ENCODE measurements at regions not wholly inside any gene's neighbourhood (a gene's known extent, or its start where the extent isn't known, plus 50 kb on each side); places are given as distances from the start of the nearest gene placed in this dataset.

DNA sequence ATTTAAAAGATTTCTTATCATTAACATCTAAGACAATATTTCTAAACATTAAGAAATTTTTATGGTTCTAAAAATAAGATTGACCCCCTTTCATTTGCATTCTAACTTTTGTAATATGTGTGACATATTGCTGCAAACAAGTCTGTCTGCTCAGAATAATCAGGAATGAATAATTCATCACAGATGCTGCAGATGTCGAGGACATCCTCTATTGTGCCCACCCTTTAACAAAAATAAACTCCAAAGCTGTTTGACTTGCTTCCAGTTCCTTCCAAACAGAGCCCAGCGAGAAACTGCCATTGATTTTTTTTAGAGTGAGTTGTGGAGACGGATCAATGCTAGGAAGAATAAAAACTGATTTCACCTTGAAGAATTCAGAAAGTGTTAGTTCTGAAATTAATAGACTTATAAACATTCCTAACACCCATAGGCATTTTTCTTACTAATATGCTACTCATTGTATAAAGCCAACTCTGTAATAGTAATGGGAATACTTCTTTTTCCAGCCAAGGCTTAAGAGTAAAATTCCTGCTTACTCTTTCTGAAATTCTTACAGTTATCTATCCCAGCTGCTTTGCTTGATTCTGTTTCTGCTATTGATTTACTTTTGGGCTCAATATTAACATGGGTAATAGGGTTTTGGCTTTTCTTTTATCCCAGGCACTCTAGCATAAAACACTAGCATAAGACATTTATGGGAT, 244.8 kb upstream of the FAM83B start:
- TF ChIP-seq, protein P1, sequence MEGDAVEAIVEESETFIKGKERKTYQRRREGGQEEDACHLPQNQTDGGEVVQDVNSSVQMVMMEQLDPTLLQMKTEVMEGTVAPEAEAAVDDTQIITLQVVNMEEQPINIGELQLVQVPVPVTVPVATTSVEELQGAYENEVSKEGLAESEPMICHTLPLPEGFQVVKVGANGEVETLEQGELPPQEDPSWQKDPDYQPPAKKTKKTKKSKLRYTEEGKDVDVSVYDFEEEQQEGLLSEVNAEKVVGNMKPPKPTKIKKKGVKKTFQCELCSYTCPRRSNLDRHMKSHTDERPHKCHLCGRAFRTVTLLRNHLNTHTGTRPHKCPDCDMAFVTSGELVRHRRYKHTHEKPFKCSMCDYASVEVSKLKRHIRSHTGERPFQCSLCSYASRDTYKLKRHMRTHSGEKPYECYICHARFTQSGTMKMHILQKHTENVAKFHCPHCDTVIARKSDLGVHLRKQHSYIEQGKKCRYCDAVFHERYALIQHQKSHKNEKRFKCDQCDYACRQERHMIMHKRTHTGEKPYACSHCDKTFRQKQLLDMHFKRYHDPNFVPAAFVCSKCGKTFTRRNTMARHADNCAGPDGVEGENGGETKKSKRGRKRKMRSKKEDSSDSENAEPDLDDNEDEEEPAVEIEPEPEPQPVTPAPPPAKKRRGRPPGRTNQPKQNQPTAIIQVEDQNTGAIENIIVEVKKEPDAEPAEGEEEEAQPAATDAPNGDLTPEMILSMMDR (conservative IDR thresholded peaks at IDR 0.05; ENCODE audit: control insufficient read depth, insufficient read depth, low read depth, low read length): no peak
- no peak for DNase-seq (ENCODE audit: low read depth)
- no peak overlapping the region for H3K4me3 ChIP-seq (ENCODE audit: control insufficient read depth, low read depth, low read length)

DNA sequence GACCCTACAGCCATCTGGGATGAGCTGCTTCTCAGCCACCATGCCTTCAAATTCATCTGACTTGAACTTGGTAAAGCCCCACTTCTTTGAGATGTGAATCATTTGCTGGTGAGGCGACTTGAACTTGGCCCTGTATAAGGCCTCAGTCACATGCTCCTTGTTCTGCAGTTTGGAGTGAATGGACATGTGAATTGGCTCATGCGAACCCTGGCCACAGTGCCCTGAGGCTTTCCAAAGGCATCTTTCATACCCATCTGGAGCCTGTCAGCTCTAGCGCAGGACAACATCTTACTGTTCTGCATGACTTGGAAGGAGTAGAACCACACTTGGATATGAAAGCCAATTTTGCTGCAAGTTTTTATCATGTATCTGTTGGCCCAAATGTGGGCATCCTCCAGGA, 244.0 kb upstream of the FAM83B start:
- DNase-seq (ENCODE audit: low read depth): peak; percentile 13
- no peak overlapping the region for H3K4me3 ChIP-seq (ENCODE audit: control insufficient read depth, low read depth, low read length)
- TF ChIP-seq, protein P1 (conservative IDR thresholded peaks at IDR 0.05; ENCODE audit: control insufficient read depth, insufficient read depth, low read depth, low read length): no peak

DNA sequence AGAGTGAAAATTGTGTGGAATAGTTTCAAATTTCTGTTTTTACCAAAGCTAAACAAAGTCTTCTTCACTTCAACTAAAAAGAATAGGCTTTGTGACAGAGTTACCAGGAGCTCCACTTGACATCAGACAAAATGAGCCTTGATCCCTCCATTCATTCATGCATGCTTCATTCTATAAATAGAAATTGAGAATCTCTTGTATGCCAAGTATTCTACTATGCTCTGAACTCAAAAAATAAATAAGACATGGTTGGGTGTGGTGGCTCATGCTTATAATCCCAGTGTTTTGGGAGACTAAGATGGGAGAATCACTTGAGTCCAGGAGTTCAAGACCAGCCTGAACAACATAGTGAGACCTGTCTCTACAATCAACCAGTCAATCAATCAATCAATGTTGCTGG, 236.6 kb upstream of the FAM83B start:
- TF ChIP-seq, protein P1 (conservative IDR thresholded peaks at IDR 0.05; ENCODE audit: control insufficient read depth, insufficient read depth, low read depth, low read length): no peak
- no peak for DNase-seq (ENCODE audit: low read depth)

DNA sequence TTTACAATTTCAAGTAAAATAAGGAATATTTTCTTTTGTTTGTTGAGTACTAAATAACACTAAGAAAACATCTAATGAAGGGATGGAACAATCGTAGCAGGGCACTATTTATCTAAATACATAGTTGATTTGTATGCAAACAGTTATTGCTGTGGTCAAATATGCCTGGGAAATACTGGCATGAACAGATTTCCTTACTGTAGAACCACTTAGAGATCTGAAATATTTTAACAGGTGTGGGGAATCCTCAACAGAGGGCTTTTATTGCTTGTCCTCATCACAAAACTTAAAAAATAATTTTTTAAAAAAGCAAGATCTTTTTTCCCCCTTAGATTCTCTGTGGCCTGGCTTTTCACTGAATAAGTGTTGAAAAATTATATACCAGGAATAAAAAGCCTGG, 233.0 kb upstream of the FAM83B start:
- TF ChIP-seq, protein P1 (conservative IDR thresholded peaks at IDR 0.05; ENCODE audit: control insufficient read depth, insufficient read depth, low read depth, low read length): no peak
- DNase-seq (ENCODE audit: low read depth): no peak
- no peak overlapping the region for H3K4me3 ChIP-seq (ENCODE audit: control insufficient read depth, low read depth, low read length)

More for the DNA sequence above, 236.6 kb upstream of the FAM83B start:
- H3K4me3 ChIP-seq (ENCODE audit: control insufficient read depth, low read depth, low read length): no peak overlapping the region

DNA sequence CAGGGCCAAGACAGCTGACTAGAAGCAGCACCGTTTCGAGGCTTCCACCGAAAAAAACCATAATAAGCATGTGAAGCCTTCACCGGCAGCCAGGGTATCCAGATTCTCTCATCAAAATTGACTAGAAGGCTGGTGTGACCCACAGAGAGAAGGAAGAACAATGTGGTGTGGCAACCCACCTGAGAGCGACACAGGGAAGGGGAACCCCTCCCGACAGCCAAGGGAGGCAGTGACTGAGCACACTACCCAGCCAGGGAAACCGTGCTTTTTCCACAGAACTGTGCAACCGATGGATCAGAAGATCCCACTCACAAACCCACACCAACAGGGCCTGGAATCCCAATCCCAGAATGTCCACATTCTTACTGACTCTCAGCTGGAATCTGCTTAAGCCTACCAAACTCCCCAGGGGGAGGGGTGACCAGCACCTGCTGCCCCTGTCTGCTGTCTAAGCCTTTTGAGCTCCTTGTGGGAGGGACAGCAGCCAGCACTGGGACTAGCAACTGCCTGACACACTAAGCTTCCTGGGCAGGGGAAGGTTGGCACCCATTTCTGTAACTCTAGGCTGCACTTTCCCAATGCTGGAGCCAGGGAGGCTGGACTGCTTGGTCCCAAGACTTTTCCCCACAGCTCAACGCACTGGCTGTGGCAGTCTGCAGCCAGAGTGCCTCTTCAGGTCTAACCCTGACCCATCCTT, 231.9 kb upstream of the FAM83B start:
- TF ChIP-seq, protein P1 (conservative IDR thresholded peaks at IDR 0.05; ENCODE audit: control insufficient read depth, insufficient read depth, low read depth, low read length): no peak
- no peak for DNase-seq (ENCODE audit: low read depth)
- no peak overlapping the region for H3K4me3 ChIP-seq (ENCODE audit: control insufficient read depth, low read depth, low read length)

DNA sequence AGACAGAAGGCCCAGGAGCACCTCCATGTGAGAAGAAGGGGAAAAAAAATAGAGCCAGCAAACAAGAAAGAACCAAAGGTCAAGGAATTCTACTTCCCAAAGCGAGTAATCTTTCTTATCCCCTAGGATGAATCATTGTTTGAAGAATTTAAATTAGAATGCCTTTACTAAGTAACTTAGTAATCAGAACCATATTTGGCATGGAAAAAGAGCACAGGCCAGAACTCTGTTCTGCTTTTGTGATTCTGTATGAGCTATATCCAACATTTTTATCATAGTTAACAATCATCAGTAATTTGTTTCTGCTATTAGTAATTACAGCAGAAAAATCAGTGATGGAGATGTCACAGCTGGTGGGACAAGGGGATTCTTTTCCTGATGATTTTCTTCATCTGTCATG, 228.8 kb upstream of the FAM83B start:
- TF ChIP-seq, protein P1 (conservative IDR thresholded peaks at IDR 0.05; ENCODE audit: control insufficient read depth, insufficient read depth, low read depth, low read length): no peak
- H3K4me3 ChIP-seq (ENCODE audit: control insufficient read depth, low read depth, low read length): no peak overlapping the region
- DNase-seq (ENCODE audit: low read depth): peak; percentile 74

Data from fibroblast of mammary gland (primary cell).